IMR-90 (cell line): ENCODE measurements at regions not wholly inside any gene's neighbourhood (a gene's known extent, or its start where the extent isn't known, plus 50 kb on each side); places are given as distances from the start of the nearest gene placed in this dataset.

ENCODE experiments used
- BHLHE40 ChIP-seq: fragments of 150-350 bp; IDR thresholded peaks from 2 replicates; pipeline ENCODE4 v1.6.1; 2016; ENCODE audit warnings: mild to moderate bottlenecking, low read depth, low read length
- CEBPB ChIP-seq: IDR thresholded peaks from 2 replicates; pipeline ENCODE4 v1.6.1; 2012; ENCODE audit warnings: low read depth, low read length, improper control_type of control experiment
- POLR2A ChIP-seq: IDR thresholded peaks from 2 replicates; pipeline ENCODE4 v1.6.1; 2012; ENCODE audit warnings: mild to moderate bottlenecking, low read depth, low read length
- RFX5 ChIP-seq: IDR thresholded peaks from 2 replicates; pipeline ENCODE4 v1.8.0; 2012; ENCODE audit warnings: low read depth, mild to moderate bottlenecking, low read length, moderate library complexity
- SMC3 ChIP-seq: fragments of 150-350 bp; IDR thresholded peaks from 2 replicates; pipeline ENCODE4 v1.6.1; 2016; ENCODE audit warnings: low read depth, mild to moderate bottlenecking, antibody characterized with exemption, low read length, moderate library complexity
- TF ChIP-seq, protein P1 (sequence below): conservative IDR thresholded peaks from 2 replicates; pipeline ENCODE4 v1.5.1; 2012; ENCODE audit warnings: mild to moderate bottlenecking, low read depth, low read length, improper control_type of control experiment
- TF ChIP-seq, protein P2 (sequence below): fragments of 150-350 bp; IDR thresholded peaks from 2 replicates; pipeline ENCODE4 v1.6.1; 2017; ENCODE audit warnings: mild to moderate bottlenecking, antibody characterized with exemption, low read length, low read depth
- TF ChIP-seq, protein P3 (sequence below): fragments of 150-350 bp; IDR thresholded peaks from 2 replicates; pipeline ENCODE4 v1.6.1; 2016; ENCODE audit warnings: low read depth, mild to moderate bottlenecking, low read length, moderate library complexity, borderline replicate concordance

DNA sequence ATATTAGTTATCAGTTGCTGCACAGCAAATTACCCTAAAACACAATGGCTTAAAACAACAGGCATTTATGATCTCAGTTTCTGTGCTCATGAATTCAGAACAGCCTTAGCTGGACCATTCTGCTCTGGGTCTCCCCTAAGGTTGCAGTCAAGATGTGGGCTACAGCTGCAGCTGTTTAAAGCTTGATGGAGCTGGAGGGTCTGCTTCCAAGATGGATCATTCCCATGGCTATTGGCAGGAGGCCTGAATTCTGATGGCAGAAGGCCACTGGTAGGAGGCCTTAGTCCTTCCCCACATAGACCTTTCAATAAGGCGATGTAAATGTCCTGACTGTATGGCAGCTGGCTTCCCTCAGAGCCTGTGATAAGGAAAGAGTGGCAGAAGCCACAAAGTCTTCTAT, 118.6 kb upstream of the SERPINE2 start:
- TF ChIP-seq, protein P1, sequence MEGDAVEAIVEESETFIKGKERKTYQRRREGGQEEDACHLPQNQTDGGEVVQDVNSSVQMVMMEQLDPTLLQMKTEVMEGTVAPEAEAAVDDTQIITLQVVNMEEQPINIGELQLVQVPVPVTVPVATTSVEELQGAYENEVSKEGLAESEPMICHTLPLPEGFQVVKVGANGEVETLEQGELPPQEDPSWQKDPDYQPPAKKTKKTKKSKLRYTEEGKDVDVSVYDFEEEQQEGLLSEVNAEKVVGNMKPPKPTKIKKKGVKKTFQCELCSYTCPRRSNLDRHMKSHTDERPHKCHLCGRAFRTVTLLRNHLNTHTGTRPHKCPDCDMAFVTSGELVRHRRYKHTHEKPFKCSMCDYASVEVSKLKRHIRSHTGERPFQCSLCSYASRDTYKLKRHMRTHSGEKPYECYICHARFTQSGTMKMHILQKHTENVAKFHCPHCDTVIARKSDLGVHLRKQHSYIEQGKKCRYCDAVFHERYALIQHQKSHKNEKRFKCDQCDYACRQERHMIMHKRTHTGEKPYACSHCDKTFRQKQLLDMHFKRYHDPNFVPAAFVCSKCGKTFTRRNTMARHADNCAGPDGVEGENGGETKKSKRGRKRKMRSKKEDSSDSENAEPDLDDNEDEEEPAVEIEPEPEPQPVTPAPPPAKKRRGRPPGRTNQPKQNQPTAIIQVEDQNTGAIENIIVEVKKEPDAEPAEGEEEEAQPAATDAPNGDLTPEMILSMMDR: no peak
- TF ChIP-seq POLR2A: no peak
- TF ChIP-seq, protein P2, sequence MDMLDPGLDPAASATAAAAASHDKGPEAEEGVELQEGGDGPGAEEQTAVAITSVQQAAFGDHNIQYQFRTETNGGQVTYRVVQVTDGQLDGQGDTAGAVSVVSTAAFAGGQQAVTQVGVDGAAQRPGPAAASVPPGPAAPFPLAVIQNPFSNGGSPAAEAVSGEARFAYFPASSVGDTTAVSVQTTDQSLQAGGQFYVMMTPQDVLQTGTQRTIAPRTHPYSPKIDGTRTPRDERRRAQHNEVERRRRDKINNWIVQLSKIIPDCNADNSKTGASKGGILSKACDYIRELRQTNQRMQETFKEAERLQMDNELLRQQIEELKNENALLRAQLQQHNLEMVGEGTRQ: no peak
- TF ChIP-seq, protein P3, sequence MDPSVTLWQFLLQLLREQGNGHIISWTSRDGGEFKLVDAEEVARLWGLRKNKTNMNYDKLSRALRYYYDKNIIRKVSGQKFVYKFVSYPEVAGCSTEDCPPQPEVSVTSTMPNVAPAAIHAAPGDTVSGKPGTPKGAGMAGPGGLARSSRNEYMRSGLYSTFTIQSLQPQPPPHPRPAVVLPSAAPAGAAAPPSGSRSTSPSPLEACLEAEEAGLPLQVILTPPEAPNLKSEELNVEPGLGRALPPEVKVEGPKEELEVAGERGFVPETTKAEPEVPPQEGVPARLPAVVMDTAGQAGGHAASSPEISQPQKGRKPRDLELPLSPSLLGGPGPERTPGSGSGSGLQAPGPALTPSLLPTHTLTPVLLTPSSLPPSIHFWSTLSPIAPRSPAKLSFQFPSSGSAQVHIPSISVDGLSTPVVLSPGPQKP: no peak
- no peak for TF ChIP-seq RFX5
- no peak for TF ChIP-seq CEBPB
- no peak for TF ChIP-seq BHLHE40
- TF ChIP-seq SMC3: no peak
